Urothelium cell line (cell line): ENCODE measurements at regions not wholly inside any gene's neighbourhood (a gene's known extent, or its start where the extent isn't known, plus 50 kb on each side); places are given as distances from the start of the nearest gene placed in this dataset.

Experiments used
- DNase-seq: peaks from one replicate; pipeline ENCODE4 v3.0.0; 2011; ENCODE audit warnings: low spot score, mixed read lengths
- FAIRE-seq: peaks from 2 replicates; lab custom pipeline; 2011; peaks lifted over from hg19 to GRCh38; lab: Jason Lieb, UNC

- DNase-seq = no peak
- no peak for FAIRE-seq
Measured at GRCh38 chr3:193779933-193780332, 186.9 kb downstream of the OPA1 start.

GRCh38 chr3:193780397-193780796 is 187.4 kb downstream of the OPA1 start:
- DNase-seq (no peak), FAIRE-seq (peak; percentile 40)

DNA sequence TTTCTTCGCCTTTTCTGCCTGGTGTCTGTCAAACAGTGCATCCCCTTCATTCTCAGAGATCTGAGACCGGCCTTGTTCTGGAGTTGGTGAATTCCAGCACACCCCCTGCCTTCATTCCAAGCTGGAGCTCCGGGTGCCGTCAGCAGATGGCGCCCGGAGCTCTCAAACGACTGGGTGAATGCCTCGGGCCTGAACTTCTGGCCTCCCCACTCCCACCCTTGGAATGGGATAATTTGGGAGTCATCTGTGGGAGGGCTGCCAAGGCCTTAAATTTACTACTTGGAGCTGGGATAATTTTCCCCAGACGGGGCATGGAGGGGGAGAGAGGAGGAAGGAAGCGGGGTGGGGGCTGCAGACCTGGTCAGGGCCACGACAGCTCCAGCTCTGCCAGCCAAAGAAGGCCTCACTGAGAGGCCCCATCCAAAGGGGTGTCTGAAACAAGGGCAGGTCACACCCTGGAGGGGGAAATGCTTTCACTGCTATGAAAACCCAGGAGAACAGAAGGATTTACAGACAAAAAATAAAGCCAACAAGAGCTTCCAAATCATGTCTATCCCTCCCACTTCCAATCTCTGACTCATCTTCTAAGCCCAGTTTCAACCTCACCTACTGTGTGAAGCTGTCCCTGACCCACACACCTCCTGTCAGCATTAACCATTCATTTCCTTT is 187.9 kb downstream of the OPA1 start:
- DNase-seq (peak; percentile 89), FAIRE-seq (peak; percentile 32)

GRCh38 chr3:193782276-193782647 is 189.3 kb downstream of the OPA1 start:
- DNase-seq = peak; percentile 90
- FAIRE-seq = peak; percentile 40

- FAIRE-seq (no peak), DNase-seq (no peak)
Measured at GRCh38 chr3:193782747-193783146, 189.7 kb downstream of the OPA1 start.

DNA sequence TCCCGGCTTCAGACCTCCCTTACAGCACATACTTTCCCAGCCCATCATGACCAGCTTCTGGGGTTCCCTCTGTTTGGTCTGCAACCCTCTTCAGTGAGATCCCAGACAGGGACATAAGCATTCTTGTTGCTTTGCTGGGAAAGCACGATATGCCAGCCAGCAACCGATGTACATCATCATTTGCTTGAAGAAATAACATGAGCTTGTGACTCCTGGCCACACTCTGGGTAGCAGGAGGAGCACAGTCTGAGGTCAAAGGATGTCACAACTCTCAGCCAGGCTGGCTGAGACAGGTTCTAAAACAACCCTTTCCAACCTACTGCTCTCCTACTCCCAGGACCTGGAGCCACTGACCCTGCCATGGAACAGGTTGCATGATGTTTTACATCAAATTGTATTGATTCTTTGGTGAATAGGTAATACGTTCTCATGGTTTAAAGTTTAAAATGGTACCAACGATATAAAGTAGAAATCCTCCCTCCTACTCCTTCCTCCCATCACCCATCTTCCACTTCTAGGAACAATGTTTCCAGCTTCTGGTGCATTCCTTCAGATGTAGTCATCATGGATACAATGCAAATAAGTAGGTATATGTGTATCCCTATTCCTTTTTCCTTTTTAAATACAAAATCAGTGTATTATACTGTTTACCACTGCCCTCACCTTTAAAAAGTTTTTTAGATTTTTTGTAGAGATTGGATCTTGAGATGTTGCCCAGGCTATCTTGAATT is 190.3 kb downstream of the OPA1 start:
- FAIRE-seq (no peak), DNase-seq (peak; percentile 33)

DNA sequence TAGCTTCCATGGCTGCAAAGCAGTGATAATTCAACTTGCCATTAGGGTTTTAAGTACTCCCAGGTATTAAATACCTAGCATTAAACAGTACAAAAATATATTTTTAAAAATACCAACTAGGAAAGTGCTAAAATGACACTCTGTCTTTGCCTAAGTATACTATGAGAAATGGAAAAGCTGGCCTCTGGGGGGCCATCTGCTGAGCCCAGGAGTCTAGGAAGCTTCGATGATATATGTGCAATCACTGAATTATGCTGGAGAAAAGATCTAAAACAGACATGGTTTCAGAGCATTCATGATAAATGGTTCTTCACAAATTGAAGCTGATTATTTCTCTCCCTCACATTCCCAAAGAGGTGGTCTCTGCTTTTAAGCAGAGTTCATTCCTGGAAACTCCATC is 191.8 kb downstream of the OPA1 start:
- FAIRE-seq = no peak
- DNase-seq = no peak

GRCh38 chr3:193787496-193787870 is 194.5 kb downstream of the OPA1 start:
- FAIRE-seq (no peak), DNase-seq (no peak)

- FAIRE-seq (no peak), DNase-seq (peak; percentile 49)
Measured at GRCh38 chr3:193788189-193788991, 195.4 kb downstream of the OPA1 start.

- no peak for FAIRE-seq
- DNase-seq = no peak
Measured at GRCh38 chr3:193789455-193789854, 196.4 kb downstream of the OPA1 start.

DNA sequence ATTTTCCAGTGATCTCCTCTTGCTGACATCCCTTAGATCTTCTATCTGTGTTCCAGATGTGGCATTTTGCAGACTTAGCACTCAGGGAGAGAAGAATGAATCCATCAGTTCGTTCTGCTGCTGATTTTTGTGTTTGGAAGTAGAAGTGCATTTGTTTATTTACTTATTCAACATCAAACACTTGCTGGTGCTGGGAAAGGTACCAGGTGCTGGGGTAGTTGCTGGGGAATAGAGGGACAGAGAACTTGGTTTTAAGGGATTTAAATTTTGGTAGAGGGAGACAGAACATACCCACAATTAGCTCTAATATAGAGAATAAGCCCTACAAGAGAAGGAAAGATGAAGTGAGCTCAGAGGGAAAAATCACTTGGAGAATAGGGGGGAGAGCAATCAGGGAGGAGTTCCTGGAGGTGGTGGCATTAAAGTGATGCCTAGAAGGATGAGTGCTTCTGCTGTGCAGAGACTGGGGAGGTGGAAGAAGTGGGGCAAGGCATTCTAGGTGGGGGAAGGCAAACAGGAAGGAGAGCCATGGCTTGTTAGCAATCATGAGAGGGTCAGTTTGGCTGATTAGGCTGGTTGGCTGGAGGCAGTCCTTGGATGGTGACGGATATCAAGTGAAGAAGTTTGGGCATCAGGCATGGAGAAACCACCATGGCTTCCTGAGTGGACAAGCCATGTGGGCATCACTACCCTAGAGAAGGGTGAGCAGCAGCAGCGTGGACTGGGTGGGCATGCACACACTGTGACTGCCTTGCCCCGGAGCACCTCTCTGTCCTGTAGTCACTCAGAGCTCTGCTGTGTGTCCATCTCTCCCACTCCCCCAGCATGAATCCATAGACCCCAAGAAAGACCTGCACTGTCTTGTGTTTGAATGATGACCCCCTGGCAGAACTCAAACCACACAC is 197.3 kb downstream of the OPA1 start:
- FAIRE-seq = no peak

GRCh38 chr3:193791041-193792032 is 198.3 kb downstream of the OPA1 start:
- FAIRE-seq = no peak
- no peak for DNase-seq

More for the DNA sequence above, 197.3 kb downstream of the OPA1 start:
- DNase-seq = no peak

GRCh38 chr3:193793123-193793522 is 200.1 kb downstream of the OPA1 start:
- DNase-seq = no peak
- FAIRE-seq = no peak

- DNase-seq (no peak), FAIRE-seq (no peak)
Measured at GRCh38 chr3:193794002-193794881, 201.2 kb downstream of the OPA1 start.

DNA sequence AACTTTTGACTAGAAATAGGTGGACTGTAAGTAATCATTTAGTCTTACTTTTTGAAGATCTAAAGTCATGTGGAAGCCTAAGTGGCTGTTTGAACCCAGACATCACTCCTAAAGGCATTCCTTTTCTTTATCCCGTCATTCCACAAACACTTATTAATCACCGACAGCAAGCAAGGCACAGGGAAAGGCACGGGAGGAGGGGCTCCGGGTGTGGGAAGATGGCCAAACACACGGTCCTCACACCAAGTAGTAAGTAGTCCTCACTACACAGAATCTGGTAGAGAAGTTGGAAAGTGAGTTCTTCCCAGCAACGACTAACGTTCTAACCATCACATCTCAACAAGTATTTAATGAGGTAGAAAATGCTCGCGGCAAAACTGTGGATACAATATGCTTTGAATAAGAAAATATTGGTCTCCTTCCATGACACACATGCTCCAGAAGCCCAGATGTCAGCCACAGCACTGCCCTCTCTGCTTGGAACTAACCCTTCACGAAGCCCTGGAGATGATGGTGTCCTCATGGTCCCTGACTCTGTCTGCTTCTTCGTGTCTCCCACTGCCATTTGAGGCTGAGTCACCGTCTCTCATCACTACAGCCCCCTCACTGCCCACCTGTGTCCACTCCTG is 202.2 kb downstream of the OPA1 start:
- FAIRE-seq (no peak), DNase-seq (no peak)

- DNase-seq (peak; percentile 31), FAIRE-seq (no peak)
Measured at GRCh38 chr3:193796089-193796488, 203.1 kb downstream of the OPA1 start.

GRCh38 chr3:193797566-193797965 is 204.6 kb downstream of the OPA1 start:
- no peak for FAIRE-seq

DNA sequence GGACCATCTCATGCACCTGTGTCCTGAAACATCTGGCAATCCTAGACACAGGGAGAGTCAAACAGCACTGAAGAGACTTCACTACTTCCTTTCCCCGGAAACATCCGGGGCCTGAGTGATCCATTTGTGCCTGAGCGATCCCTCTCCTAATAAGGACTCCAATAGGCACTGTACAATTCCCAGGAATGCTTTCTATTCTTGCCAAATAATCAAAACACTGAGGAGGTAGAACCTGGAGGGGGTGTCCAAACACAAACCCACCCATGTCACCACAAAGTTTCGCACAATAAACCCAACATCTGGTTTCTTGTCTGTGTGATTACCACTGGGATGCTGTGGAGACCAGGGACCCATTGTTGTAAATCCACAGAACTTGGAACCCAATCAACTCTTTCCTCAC is 205.0 kb downstream of the OPA1 start:
- FAIRE-seq (no peak), DNase-seq (no peak)

More at GRCh38 chr3:193797566-193797965, 204.6 kb downstream of the OPA1 start:
- DNase-seq = no peak
